Nephron (organoid): ENCODE measurements at regions not wholly inside any gene's neighbourhood (a gene's known extent, or its start where the extent isn't known, plus 50 kb on each side); places are given as distances from the start of the nearest gene placed in this dataset.

Experiments
- H3K27ac Mint-ChIP-seq, 3 experiments: 2 replicates each; pipeline ENCODE4 v1.8.0; 2020; ENCODE audit warnings: mixed read lengths in 3 of 3, mild to moderate bottlenecking in 2 of 3, moderate library complexity in 1 of 3
- H3K27me3 Mint-ChIP-seq: 2 replicates; pipeline ENCODE4 v1.8.0; 2021; ENCODE audit warnings: low read depth, mild to moderate bottlenecking, moderate library complexity, mixed read lengths
- H3K36me3 Mint-ChIP-seq: 2 replicates; pipeline ENCODE4 v1.8.0; 2020; ENCODE audit warnings: low read depth, mixed read lengths
- H3K4me1 Mint-ChIP-seq: 2 replicates; pipeline ENCODE4 v1.8.0; 2020; ENCODE audit warnings: mixed read lengths
- H3K4me3 Mint-ChIP-seq, 3 experiments: 2 replicates each; pipeline ENCODE4 v1.8.0; 2020; ENCODE audit warnings: mild to moderate bottlenecking in 3 of 3, mixed read lengths in 3 of 3, moderate library complexity in 2 of 3
- H3K9me3 Mint-ChIP-seq: 2 replicates; pipeline ENCODE4 v1.8.0; 2020; ENCODE audit warnings: mixed read lengths
- CTCF ChIP-seq, 3 experiments: fragments of 200-600 bp; sonication (generic); IDR thresholded peaks; one replicate each; pipeline ENCODE4 v1.5.0; 2021; ENCODE audit warnings: antibody characterized with exemption in 3 of 3; ENCODE audit not compliant: unreplicated experiment in 3 of 3

GRCh38 chr16:86685076-86685475 lies 106.7 kb downstream of the FOXL1 start:
- no peaks in the 10 kb centered on the region for H3K9me3 Mint-ChIP-seq
- peaks cover 39% of the 10 kb centered on the region for H3K27me3 Mint-ChIP-seq
- TF ChIP-seq CTCF (IDR thresholded peaks at IDR 0.05; ENCODE audit: unreplicated experiment in 3 of 3) = no peak
- peaks cover 20% of the 10 kb centered on the region for H3K4me1 Mint-ChIP-seq
- no peak overlapping the region for H3K27ac Mint-ChIP-seq
- H3K4me3 Mint-ChIP-seq = no peak overlapping the region
- H3K36me3 Mint-ChIP-seq = peaks cover under 1% of the 10 kb centered on the region

- H3K4me1 Mint-ChIP-seq = peaks cover 6% of the 10 kb centered on the region
- H3K9me3 Mint-ChIP-seq = no peaks in the 10 kb centered on the region
- no peak for TF ChIP-seq CTCF (IDR thresholded peaks at IDR 0.05; ENCODE audit: unreplicated experiment in 3 of 3)
- H3K4me3 Mint-ChIP-seq = no peak overlapping the region
- no peak overlapping the region for H3K27ac Mint-ChIP-seq
- H3K27me3 Mint-ChIP-seq = peaks cover 38% of the 10 kb centered on the region
- no peaks in the 10 kb centered on the region for H3K36me3 Mint-ChIP-seq
These were observed 112.6 kb downstream of the FOXL1 start for GRCh38 chr16:86690970-86691369.

- H3K4me1 Mint-ChIP-seq = peaks cover 7% of the 10 kb centered on the region
- peak overlapping the region in 1 of 3 experiments; percentile 48 for H3K27ac Mint-ChIP-seq
- H3K4me3 Mint-ChIP-seq = no peak overlapping the region
- TF ChIP-seq CTCF (IDR thresholded peaks at IDR 0.05; ENCODE audit: unreplicated experiment in 3 of 3) = no peak
- H3K36me3 Mint-ChIP-seq = no peaks in the 10 kb centered on the region
- peaks cover 35% of the 10 kb centered on the region for H3K27me3 Mint-ChIP-seq
- H3K9me3 Mint-ChIP-seq = no peaks in the 10 kb centered on the region
These were observed 114.1 kb downstream of the FOXL1 start for GRCh38 chr16:86692426-86692825.

- TF ChIP-seq CTCF (IDR thresholded peaks at IDR 0.05; ENCODE audit: unreplicated experiment in 3 of 3) = no peak
- H3K4me1 Mint-ChIP-seq = peaks cover 13% of the 10 kb centered on the region
- H3K4me3 Mint-ChIP-seq = no peak overlapping the region
- peak overlapping the region in 1 of 3 experiments; percentile 48 for H3K27ac Mint-ChIP-seq
- no peaks in the 10 kb centered on the region for H3K36me3 Mint-ChIP-seq
- no peaks in the 10 kb centered on the region for H3K9me3 Mint-ChIP-seq
- peaks cover 40% of the 10 kb centered on the region for H3K27me3 Mint-ChIP-seq
These were observed 114.7 kb downstream of the FOXL1 start for GRCh38 chr16:86693033-86693432.

- peak overlapping the region; percentile 52 to 64 (median 63) for H3K27ac Mint-ChIP-seq
- H3K4me3 Mint-ChIP-seq = no peak overlapping the region
- H3K27me3 Mint-ChIP-seq = peaks cover 28% of the 10 kb centered on the region
- H3K4me1 Mint-ChIP-seq = peaks cover 17% of the 10 kb centered on the region
- no peaks in the 10 kb centered on the region for H3K36me3 Mint-ChIP-seq
- no peak for TF ChIP-seq CTCF (IDR thresholded peaks at IDR 0.05; ENCODE audit: unreplicated experiment in 3 of 3)
- H3K9me3 Mint-ChIP-seq = no peaks in the 10 kb centered on the region
These were observed 119.4 kb downstream of the FOXL1 start for GRCh38 chr16:86697715-86698114.

- H3K27me3 Mint-ChIP-seq = peaks cover 18% of the 10 kb centered on the region
- TF ChIP-seq CTCF (IDR thresholded peaks at IDR 0.05; ENCODE audit: unreplicated experiment in 3 of 3) = no peak
- H3K4me1 Mint-ChIP-seq = peaks cover 15% of the 10 kb centered on the region
- peaks cover 4% of the 10 kb centered on the region for H3K9me3 Mint-ChIP-seq
- H3K27ac Mint-ChIP-seq = peak overlapping the region in 2 of 3 experiments; percentile 16 to 34
- no peak overlapping the region for H3K4me3 Mint-ChIP-seq
- peaks cover 3% of the 10 kb centered on the region for H3K36me3 Mint-ChIP-seq
These were observed 121.9 kb downstream of the FOXL1 start for GRCh38 chr16:86700046-86700945.
